GM19351 (cell line): ENCODE measurements at regions not wholly inside any gene's neighbourhood (a gene's known extent, or its start where the extent isn't known, plus 50 kb on each side); places are given as distances from the start of the nearest gene placed in this dataset.

Experiments used
- ATAC-seq: cut with Tn5 transposase; IDR thresholded peaks from one replicate; pipeline ENCODE4 v1.9.1; 2021; ENCODE audit warnings: mild to moderate bottlenecking, moderate library complexity; ENCODE audit not compliant: unreplicated experiment

- ATAC-seq: no peak
These were observed 96.1 kb downstream of the PCDH10 start for GRCh38 chr4:133245226-133245625.
